C1 segment of cervical spinal cord (tissue), 14 donors: ENCODE measurements at regions not wholly inside any gene's neighbourhood (a gene's known extent, or its start where the extent isn't known, plus 50 kb on each side); places are given as distances from the start of the nearest gene placed in this dataset.

Source experiments
- DNase-seq, 14 donors: peaks; one replicate each; lab custom pipeline; 2025; lab: John Stamatoyannopoulos, UW

DNA sequence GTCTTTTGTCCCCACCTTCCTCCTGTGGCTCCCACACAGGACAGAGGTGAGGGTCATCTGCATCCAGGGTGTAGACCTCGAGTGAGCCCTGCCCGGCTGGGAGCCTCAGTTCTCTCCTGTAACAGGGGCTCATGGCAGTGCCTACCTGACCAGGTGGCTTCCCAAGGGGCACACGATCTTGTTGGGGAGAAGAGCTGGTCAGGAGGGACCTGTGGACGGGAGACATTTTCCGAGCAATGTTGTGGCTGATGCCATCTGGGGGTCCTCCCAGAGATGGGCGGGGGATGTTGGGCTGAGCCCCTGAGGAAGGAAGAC lies 51.9 kb downstream of the CEBPB start:
- no peak for DNase-seq

DNA sequence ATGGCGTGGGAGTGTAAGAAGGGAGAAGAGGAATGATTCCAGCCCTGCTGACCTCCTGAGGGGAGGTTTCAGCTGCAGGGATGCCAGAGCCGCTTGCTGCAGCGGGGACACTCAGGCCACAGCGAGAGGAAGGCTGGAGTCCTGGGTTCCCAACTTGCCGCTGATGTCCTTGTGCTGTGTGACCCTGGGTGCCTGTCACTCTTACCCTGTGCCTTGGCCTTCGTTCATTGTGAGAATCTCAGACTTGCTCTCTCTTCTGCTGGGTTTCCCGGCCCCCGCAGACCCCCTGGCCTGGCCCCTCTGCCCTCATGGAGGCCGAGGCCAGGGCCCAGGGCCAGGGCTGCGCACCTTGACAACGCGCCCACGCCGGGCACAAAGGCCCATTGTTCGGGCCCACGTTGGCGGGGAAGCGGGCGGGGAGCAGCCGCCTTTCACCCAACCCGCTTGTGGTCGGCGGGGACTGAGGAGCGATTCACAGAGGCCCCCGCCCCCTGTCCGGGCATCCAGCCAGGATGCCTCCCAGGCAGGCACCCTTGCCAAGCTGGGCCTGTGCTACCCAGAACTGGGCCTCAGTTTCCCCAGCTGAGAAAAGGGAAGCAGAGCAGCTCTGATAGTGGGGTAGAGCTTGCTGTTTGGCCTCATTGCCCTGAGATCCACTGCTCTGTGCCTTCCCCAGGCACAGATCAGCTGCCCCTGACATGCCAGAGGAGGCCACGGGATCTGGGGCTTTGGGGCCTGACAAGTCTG lies 52.4 kb downstream of the CEBPB start:
- peak in 11 of 14 donors; percentile 43 to 85 (median 73) for DNase-seq

- no peak for DNase-seq
Measured at GRCh38 chr20:50243610-50244351, 53.2 kb downstream of the CEBPB start.

GRCh38 chr20:50244352-50245149 lies 53.9 kb downstream of the CEBPB start:
- peak in 1 of 14 donors; percentile 48 for DNase-seq

GRCh38 chr20:50245498-50246366 lies 55.1 kb downstream of the CEBPB start:
- DNase-seq: no peak

DNA sequence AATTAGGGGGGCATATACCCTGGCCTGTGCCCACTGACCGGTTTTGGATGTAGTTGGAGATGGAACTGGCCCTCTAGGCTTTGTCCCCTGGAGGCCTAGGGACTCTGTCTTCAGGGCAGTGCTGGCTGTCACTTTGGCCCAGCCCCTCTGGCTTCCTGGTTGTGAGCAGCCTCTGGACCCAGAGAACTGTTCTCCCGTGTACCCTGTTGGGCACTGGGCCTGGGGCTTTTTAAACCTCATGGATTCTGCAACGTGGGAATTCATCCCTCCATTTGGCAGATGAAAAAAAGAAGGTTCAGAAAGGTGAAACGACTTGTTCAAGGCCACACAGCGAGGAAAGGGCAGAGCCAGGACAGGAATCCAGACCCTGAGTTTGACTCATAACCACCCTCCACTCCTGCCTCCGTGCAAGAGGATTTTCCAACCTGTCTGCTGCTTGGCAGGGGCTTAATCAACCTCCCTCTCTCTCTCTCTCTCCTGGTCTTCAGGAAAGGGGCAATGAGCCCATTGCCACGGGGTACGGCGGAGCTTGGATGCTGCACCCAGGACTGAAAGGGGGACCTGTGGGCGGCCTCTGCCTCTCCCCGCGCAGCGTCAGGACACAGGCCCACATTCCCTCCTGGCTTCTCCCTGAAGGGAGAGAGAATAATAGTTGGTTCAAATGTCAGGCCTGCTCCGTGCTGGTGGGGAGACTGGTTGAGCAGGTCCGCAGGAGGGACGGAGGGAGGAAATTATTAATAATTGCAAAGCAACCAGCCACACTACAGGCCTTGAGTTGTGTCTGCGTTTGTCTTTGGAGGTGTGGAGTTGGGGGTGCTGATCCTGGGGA lies 56.0 kb downstream of the CEBPB start:
- peak in 2 of 14 donors; percentile 18 to 39 for DNase-seq

DNA sequence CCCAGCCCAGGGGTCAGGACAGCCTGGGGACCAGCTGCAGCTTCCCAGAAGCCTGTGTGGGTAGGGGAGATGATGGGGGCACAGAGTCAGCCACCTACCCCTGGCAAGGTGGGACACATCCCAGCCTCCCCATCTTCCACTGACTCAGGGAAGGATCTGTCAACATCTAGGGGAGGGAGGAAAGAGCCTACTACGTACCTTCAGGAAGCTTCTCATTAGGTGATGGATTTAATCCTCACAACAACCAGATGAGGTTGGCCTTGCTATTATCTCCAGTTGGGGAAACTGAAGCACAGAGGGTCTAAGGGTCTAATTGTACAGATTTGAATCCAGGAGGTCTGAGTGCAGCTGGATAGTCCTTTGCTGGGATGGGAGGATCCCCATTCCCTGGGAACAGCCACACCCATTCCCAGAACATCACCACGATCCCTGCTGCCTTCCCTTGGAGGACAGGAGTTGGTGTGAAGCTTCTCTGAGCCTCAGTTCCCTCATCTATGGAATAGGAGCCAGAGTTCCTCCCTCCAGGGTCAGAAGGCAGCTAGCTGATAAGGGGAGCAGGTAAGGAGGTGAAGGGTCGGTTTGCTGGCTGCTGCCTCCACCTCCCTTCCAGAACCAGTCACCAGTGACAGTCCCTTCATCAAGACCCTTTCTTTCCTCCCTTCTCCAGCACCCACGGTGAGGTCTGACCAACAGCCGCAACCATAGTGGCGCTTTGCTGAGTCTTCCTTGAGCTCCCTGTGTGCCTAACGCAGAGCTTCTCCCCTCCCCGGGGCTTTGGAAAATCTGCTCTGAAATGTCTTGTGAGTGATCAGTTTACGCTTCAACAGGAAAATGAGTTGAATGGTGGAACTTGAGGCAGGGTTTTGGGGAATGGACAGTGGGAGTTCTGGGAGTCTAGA lies 56.8 kb downstream of the CEBPB start:
- DNase-seq: no peak

DNA sequence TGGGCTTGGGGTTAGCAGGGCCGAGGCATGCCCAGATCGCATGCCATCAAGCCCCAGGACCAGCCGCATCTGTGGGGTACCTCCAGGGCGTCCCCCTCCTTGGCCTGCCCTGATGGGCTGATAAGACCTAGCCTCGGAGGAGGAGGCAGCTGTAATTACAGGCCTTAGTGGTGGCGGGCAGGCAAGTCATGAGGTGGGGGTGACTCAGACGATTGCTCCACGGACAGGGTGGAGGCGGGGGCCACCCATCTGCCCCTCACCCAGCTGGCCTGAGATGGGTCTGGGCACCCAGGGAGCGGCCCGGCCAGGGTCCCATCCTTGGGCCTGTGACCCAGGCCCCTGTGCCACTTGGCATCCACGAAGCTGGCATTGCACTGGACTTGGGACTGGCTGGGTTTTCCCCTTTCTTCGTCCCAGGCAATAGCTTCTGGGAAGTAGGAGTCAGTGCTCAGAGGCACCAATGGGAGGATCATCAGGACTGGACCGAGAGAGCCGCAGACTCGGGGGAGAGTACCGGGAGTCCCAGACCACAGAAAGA lies 57.5 kb downstream of the CEBPB start:
- peak in 2 of 14 donors; percentile 13 to 70 for DNase-seq

DNA sequence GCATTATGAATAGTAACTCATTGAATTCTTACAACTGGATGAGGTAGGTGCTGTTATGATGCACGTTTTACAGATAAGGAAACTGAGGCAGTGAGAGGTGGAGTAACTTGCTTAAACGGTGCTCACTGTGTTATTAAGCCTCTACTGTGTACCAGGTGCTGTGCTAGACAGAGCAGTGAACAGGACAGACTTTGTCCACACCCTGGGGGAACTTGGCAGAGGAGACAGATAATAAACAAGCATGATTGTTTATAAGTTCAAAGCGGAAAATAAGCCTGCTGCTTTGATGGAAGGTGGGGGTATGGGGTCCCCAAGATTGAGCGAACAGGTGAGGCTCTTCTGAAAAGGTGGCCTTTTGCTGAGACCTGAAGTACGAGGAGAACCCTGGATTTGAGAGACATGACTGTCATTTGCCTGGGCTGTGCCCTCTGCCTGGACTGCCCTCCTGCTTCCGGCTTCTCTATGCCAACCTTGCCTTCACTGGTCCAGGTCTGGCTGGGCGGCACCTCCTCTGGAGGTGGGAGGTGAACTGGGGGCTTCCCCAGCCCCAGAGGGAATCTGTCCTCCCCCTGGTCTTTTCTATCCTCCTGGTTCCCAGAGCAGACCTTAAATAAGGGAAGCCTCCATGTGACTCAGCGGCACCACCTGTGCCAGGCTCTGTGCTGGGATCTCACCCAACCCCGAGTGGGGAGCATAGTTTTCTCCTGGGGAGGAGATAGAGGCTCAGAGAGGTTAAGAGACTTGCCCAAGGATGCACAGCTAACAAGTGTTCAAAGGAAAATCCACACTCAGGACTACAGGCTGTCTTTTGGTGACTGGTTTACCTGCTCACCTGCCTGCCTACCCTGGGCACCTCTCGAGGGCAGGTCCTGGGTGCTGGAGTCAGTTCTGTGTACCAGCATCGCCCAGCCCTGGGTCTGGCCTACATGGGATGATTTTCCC lies 59.1 kb downstream of the CEBPB start:
- DNase-seq: no peak

- DNase-seq: peak in 1 of 14 donors; percentile 45
Measured at GRCh38 chr20:50250679-50251382, 60.2 kb downstream of the CEBPB start.

GRCh38 chr20:50251383-50251748 lies 60.7 kb downstream of the CEBPB start:
- no peak for DNase-seq

- DNase-seq: no peak
Measured at GRCh38 chr20:50251992-50252511, 61.4 kb downstream of the CEBPB start.

DNA sequence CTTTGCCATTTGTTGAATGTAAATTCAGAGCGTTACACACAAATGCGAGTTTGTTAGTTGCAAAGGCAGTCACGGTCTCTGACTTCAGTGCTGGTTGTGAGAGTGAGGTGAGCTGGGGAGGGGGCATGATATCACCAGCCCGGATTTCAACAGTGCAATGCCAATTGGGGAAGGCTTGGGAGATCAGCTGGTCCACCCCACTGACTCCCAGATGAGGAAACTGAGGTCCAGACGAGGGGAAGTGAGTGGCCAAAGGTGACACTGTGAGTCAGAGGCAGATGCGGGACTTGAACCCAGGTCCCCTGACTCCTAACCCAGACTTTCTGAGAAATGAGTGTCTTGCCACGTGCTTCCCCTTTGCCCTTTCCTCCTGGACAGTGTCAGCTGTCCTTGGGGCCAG lies 62.1 kb downstream of the CEBPB start:
- DNase-seq: no peak

- DNase-seq: no peak
Measured at GRCh38 chr20:50253101-50253500, 62.5 kb downstream of the CEBPB start.

- no peak for DNase-seq
Measured at GRCh38 chr20:50254466-50255079, 63.9 kb downstream of the CEBPB start.

GRCh38 chr20:50256577-50256976 lies 65.9 kb downstream of the CEBPB start:
- no peak for DNase-seq

GRCh38 chr20:50257860-50258259 lies 67.2 kb downstream of the CEBPB start:
- DNase-seq: no peak
